GM19463 (cell line): ENCODE measurements at regions not wholly inside any gene's neighbourhood (a gene's known extent, or its start where the extent isn't known, plus 50 kb on each side); places are given as distances from the start of the nearest gene placed in this dataset.

Experiments used
- ATAC-seq: cut with Tn5 transposase; IDR thresholded peaks from one replicate; pipeline ENCODE4 v1.9.1; 2021; ENCODE audit warnings: mild to moderate bottlenecking, moderate library complexity; ENCODE audit not compliant: unreplicated experiment

GRCh38 chr1:101664726-101665125 is 332.0 kb downstream of the OLFM3 start:
- no peak for ATAC-seq

GRCh38 chr1:101667761-101668160 is 329.0 kb downstream of the OLFM3 start:
- no peak for ATAC-seq

- ATAC-seq, result no peak
Measured at GRCh38 chr1:101683136-101683535, 313.6 kb downstream of the OLFM3 start.

- ATAC-seq, result no peak
Measured at GRCh38 chr1:101683561-101683960, 313.2 kb downstream of the OLFM3 start.

- no peak for ATAC-seq
Measured at GRCh38 chr1:101697072-101697471, 299.7 kb downstream of the OLFM3 start.

- no peak for ATAC-seq
Measured at GRCh38 chr1:101698681-101699080, 298.0 kb downstream of the OLFM3 start.

- ATAC-seq, result no peak
Measured at GRCh38 chr1:101704895-101705294, 291.8 kb downstream of the OLFM3 start.

GRCh38 chr1:101706366-101706765 is 290.4 kb downstream of the OLFM3 start:
- ATAC-seq, result no peak

GRCh38 chr1:101709721-101710120 is 287.0 kb downstream of the OLFM3 start:
- ATAC-seq, result no peak

GRCh38 chr1:101713760-101714159 is 283.0 kb downstream of the OLFM3 start:
- ATAC-seq, result no peak

- no peak for ATAC-seq
Measured at GRCh38 chr1:101723415-101723814, 273.3 kb downstream of the OLFM3 start.

GRCh38 chr1:101728029-101728428 is 268.7 kb downstream of the OLFM3 start:
- ATAC-seq, result peak; percentile 49

GRCh38 chr1:101730559-101730958 is 266.2 kb downstream of the OLFM3 start:
- no peak for ATAC-seq

- peak; percentile 63 for ATAC-seq
Measured at GRCh38 chr1:101732261-101732660, 264.5 kb downstream of the OLFM3 start.

- ATAC-seq, result no peak
Measured at GRCh38 chr1:101733340-101733739, 263.4 kb downstream of the OLFM3 start.

- ATAC-seq, result no peak
Measured at GRCh38 chr1:101738475-101738874, 258.3 kb downstream of the OLFM3 start.

GRCh38 chr1:101739146-101739545 is 257.6 kb downstream of the OLFM3 start:
- no peak for ATAC-seq

GRCh38 chr1:101739826-101740330 is 256.8 kb downstream of the OLFM3 start:
- no peak for ATAC-seq

- no peak for ATAC-seq
Measured at GRCh38 chr1:101741910-101742309, 254.8 kb downstream of the OLFM3 start.

- ATAC-seq, result no peak
Measured at GRCh38 chr1:101742509-101742908, 254.2 kb downstream of the OLFM3 start.

- ATAC-seq, result no peak
Measured at GRCh38 chr1:101745551-101746270, 251.0 kb downstream of the OLFM3 start.

- no peak for ATAC-seq
Measured at GRCh38 chr1:101748077-101748476, 248.6 kb downstream of the OLFM3 start.
